Effector memory CD8-positive, alpha-beta T cell (primary cell): ENCODE measurements at regions not wholly inside any gene's neighbourhood (a gene's known extent, or its start where the extent isn't known, plus 50 kb on each side); places are given as distances from the start of the nearest gene placed in this dataset.

ENCODE experiments used
- ATAC-seq: fragments of 150-1000 bp; cut with Tn5 transposase; replicated peaks from 2 replicates; pipeline ENCODE4 v1.10.0; 2021; ENCODE audit warnings: mild to moderate bottlenecking, moderate library complexity
- DNase-seq, 3 experiments: peaks; one replicate each; pipeline ENCODE4 v3.0.0; 2021
- H3K27ac Mint-ChIP-seq, 2 donors: one replicate each; pipeline ENCODE4 v1.8.0; 2022; ENCODE audit warnings: mild to moderate bottlenecking in 2 of 2, mixed read lengths in 2 of 2, moderate library complexity in 2 of 2
- H3K27me3 Mint-ChIP-seq, 2 donors: one replicate each; pipeline ENCODE4 v1.8.0; 2022; ENCODE audit warnings: mixed read lengths in 2 of 2
- H3K36me3 Mint-ChIP-seq: one replicate; pipeline ENCODE4 v1.8.0; 2022; ENCODE audit warnings: mild to moderate bottlenecking, moderate library complexity, mixed read lengths; ENCODE audit not compliant: insufficient read depth
- H3K4me1 Mint-ChIP-seq, 2 donors: one replicate each; pipeline ENCODE4 v1.8.0; 2022; ENCODE audit warnings: low read depth in 2 of 2, mixed read lengths in 2 of 2
- H3K4me3 Mint-ChIP-seq, 2 donors: one replicate each; pipeline ENCODE4 v1.8.0; 2022; ENCODE audit warnings: mild to moderate bottlenecking in 2 of 2, mixed read lengths in 2 of 2, moderate library complexity in 2 of 2
- H3K9me3 Mint-ChIP-seq, 2 donors: one replicate each; pipeline ENCODE4 v1.8.0; 2022; ENCODE audit warnings: mixed read lengths in 2 of 2

DNA sequence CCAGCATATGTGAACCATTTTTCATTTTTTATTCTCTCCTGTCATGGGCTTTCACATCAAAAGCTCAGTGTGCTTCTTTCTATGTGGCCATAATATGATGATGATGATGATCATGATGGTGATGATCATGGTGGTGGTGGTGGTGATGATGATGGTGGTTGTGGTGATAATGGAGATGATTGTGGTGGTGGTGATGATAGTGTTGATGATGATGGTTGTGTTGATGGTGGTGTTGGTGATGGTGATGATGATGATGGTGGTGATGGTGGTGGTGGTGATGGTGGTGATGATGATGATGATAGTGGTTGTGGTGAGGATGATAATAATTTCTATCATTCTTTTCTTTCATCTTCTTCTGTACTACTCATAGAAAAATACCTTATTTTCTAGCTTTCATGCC, 413.1 kb upstream of the VSTM2A start:
- Mint-ChIP-seq H3K27me3 (no peaks in the 10 kb centered on the region), H3K4me1 (no peaks in the 10 kb centered on the region), H3K4me3 (no peak overlapping the region), H3K9me3 (peaks cover 12 to 16% of the 10 kb centered on the region in 2 donors), H3K36me3 (peaks cover 3% of the 10 kb centered on the region), H3K27ac (no peak overlapping the region)
- ATAC-seq (no peak), DNase-seq (no peak)

DNA sequence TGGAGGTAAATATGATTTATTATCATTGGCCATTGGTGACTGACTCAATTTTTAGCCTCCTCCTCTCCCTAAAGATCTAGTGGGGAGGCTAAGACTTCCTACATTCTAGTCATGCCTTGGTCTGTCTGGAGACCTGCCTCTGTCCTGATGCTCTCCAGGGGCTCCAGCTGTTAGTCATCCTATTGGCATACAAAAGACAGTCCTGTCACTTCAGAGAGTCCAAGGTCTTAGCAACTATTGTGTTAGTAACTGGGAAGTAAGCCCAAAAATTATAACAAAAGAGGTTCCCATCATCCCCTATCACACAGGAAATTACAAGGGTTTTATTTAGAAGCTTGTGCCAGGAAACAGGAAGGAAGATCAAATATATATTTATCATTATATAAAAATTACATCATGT, 400.6 kb upstream of the VSTM2A start:
- Mint-ChIP-seq H3K4me1 (no peaks in the 10 kb centered on the region), H3K36me3 (no peaks in the 10 kb centered on the region), H3K27me3 (no peaks in the 10 kb centered on the region), H3K27ac (no peak overlapping the region), H3K9me3 (peaks cover 11 to 32% of the 10 kb centered on the region in 2 donors), H3K4me3 (no peak overlapping the region)
- ATAC-seq (no peak), DNase-seq (no peak)

DNA sequence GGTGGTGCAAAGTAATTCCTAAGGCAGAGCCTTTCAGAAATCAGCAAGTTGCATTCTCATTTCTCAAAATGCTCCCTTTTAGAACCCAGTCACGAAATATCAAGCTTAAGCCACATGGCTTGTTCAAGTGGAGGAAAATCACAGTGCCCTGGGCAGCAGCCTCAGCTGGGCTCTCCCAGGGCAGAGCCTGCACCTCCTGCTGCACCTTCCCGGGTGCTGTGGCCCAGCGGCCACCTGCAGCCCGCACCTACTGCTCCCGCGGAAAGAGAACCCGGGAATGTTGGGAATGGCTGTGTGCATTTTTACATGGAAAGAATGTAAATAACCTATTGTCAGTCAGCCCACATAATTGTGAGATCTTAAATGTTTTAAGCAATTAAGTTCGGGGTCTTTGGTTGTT, 396.5 kb upstream of the VSTM2A start:
- DNase-seq, result no peak
- no peaks in the 10 kb centered on the region for H3K36me3 Mint-ChIP-seq
- no peaks in the 10 kb centered on the region for H3K4me1 Mint-ChIP-seq
- no peak overlapping the region for H3K4me3 Mint-ChIP-seq
- ATAC-seq, result no peak
- no peaks in the 10 kb centered on the region for H3K27me3 Mint-ChIP-seq
- peaks cover 7 to 34% of the 10 kb centered on the region in 2 donors for H3K9me3 Mint-ChIP-seq
- no peak overlapping the region for H3K27ac Mint-ChIP-seq

DNA sequence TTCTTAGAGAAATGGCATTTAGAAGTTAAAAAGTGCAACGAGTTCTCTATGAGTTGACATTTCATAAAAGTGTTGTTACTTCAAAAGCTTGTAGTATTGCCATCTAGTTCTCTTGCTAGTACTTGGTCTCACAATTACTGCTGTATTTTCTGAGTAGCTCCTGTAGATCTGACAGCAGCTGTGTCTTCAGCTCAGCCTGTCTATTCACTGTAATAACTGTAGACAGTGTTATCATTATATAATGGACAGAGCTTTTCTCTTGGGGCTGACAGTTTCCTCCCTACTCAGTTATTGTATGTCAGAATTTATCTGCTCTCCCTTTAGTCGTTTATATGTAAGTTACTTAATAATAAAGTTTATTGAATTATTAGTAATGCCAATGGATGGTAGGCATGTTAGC, 388.7 kb upstream of the VSTM2A start:
- peaks cover 10 to 31% of the 10 kb centered on the region in 2 donors for H3K9me3 Mint-ChIP-seq
- no peak for DNase-seq
- H3K27ac Mint-ChIP-seq, result no peak overlapping the region
- no peaks in the 10 kb centered on the region for H3K27me3 Mint-ChIP-seq
- H3K4me1 Mint-ChIP-seq, result no peaks in the 10 kb centered on the region
- ATAC-seq, result no peak
- no peak overlapping the region for H3K4me3 Mint-ChIP-seq
- H3K36me3 Mint-ChIP-seq, result no peaks in the 10 kb centered on the region

- no peak overlapping the region for H3K4me3 Mint-ChIP-seq
- peaks cover 3% of the 10 kb centered on the region for H3K36me3 Mint-ChIP-seq
- no peaks in the 10 kb centered on the region for H3K4me1 Mint-ChIP-seq
- H3K27ac Mint-ChIP-seq, result no peak overlapping the region
- peaks cover 4 to 22% of the 10 kb centered on the region in 2 donors for H3K9me3 Mint-ChIP-seq
- no peak for ATAC-seq
- DNase-seq, result no peak
- no peaks in the 10 kb centered on the region for H3K27me3 Mint-ChIP-seq
Observed at GRCh38 chr7:54159088-54159487, 383.1 kb upstream of the VSTM2A start.

GRCh38 chr7:54161621-54162020, 380.6 kb upstream of the VSTM2A start:
- H3K4me1 Mint-ChIP-seq, result no peaks in the 10 kb centered on the region
- ATAC-seq (no peak), DNase-seq (no peak)
- H3K27me3 Mint-ChIP-seq, result no peaks in the 10 kb centered on the region
- peaks cover 3% of the 10 kb centered on the region for H3K36me3 Mint-ChIP-seq
- H3K4me3 Mint-ChIP-seq, result no peak overlapping the region
- H3K9me3 Mint-ChIP-seq, result peaks cover 4 to 22% of the 10 kb centered on the region in 2 donors
- H3K27ac Mint-ChIP-seq, result no peak overlapping the region

- Mint-ChIP-seq H3K27me3 (no peaks in the 10 kb centered on the region), H3K27ac (no peak overlapping the region), H3K4me1 (no peaks in the 10 kb centered on the region), H3K9me3 (no peaks in the 10 kb centered on the region), H3K4me3 (no peak overlapping the region), H3K36me3 (no peaks in the 10 kb centered on the region)
- DNase-seq, result no peak
- ATAC-seq, result no peak
Observed at GRCh38 chr7:54166419-54166818, 375.8 kb upstream of the VSTM2A start.

GRCh38 chr7:54179321-54180029, 362.7 kb upstream of the VSTM2A start:
- no peaks in the 10 kb centered on the region for H3K27me3 Mint-ChIP-seq
- peaks cover 18 to 40% of the 10 kb centered on the region in 2 donors for H3K9me3 Mint-ChIP-seq
- no peaks in the 10 kb centered on the region for H3K4me1 Mint-ChIP-seq
- ATAC-seq (no peak), DNase-seq (no peak)
- no peak overlapping the region for H3K4me3 Mint-ChIP-seq
- no peaks in the 10 kb centered on the region for H3K36me3 Mint-ChIP-seq
- H3K27ac Mint-ChIP-seq, result no peak overlapping the region

DNA sequence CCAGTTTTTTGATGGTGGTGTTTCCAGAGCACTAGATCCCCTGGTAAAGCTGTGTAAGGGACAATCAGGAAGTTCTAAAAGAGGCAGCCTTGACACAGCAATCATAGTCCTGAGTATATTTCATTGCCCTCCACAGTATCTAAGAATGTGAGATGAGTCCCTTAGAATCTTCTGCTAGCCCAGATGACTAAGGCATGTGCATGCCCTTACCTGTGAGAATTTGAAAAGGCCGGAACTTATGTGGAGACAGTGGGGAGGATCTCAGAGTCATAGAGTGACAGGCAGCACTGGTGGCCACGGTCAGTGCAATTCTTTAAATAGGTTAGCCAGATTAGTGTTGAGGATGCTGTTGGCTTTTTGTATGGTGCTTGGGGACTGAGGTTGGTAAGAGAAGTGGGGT, 361.4 kb upstream of the VSTM2A start:
- H3K27ac Mint-ChIP-seq, result no peak overlapping the region
- peaks cover 18 to 40% of the 10 kb centered on the region in 2 donors for H3K9me3 Mint-ChIP-seq
- DNase-seq (no peak), ATAC-seq (no peak)
- no peaks in the 10 kb centered on the region for H3K27me3 Mint-ChIP-seq
- no peak overlapping the region for H3K4me3 Mint-ChIP-seq
- no peaks in the 10 kb centered on the region for H3K36me3 Mint-ChIP-seq
- no peaks in the 10 kb centered on the region for H3K4me1 Mint-ChIP-seq

- H3K9me3 Mint-ChIP-seq, result peaks cover 15 to 35% of the 10 kb centered on the region in 2 donors
- H3K4me3 Mint-ChIP-seq, result no peak overlapping the region
- DNase-seq (no peak), ATAC-seq (no peak)
- H3K36me3 Mint-ChIP-seq, result no peaks in the 10 kb centered on the region
- H3K27me3 Mint-ChIP-seq, result no peaks in the 10 kb centered on the region
- H3K27ac Mint-ChIP-seq, result no peak overlapping the region
- H3K4me1 Mint-ChIP-seq, result no peaks in the 10 kb centered on the region
Observed at GRCh38 chr7:54183055-54183454, 359.1 kb upstream of the VSTM2A start.

DNA sequence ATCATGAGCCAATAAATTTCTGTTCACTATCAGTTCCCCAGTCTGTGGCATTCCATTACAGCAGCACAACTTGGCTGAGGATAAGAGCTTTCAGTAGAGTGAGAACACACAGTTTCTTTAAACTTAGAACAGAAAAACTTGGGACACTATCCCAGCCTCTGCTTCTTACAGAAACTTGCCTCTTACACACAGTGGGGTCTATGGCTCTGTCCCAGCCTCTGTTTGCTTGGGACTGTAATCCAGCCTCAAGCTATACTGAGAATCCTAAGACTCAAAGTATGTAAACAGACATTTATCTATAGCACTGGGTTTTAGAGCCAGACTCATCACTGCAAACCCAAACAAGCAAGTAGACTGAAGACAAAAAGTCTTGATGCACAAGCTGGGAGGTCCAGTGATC, 355.8 kb upstream of the VSTM2A start:
- Mint-ChIP-seq H3K27ac (no peak overlapping the region), H3K4me1 (no peaks in the 10 kb centered on the region), H3K4me3 (no peak overlapping the region), H3K27me3 (no peaks in the 10 kb centered on the region), H3K36me3 (no peaks in the 10 kb centered on the region), H3K9me3 (peaks cover 21 to 25% of the 10 kb centered on the region in 2 donors)
- ATAC-seq, result no peak
- DNase-seq, result no peak

DNA sequence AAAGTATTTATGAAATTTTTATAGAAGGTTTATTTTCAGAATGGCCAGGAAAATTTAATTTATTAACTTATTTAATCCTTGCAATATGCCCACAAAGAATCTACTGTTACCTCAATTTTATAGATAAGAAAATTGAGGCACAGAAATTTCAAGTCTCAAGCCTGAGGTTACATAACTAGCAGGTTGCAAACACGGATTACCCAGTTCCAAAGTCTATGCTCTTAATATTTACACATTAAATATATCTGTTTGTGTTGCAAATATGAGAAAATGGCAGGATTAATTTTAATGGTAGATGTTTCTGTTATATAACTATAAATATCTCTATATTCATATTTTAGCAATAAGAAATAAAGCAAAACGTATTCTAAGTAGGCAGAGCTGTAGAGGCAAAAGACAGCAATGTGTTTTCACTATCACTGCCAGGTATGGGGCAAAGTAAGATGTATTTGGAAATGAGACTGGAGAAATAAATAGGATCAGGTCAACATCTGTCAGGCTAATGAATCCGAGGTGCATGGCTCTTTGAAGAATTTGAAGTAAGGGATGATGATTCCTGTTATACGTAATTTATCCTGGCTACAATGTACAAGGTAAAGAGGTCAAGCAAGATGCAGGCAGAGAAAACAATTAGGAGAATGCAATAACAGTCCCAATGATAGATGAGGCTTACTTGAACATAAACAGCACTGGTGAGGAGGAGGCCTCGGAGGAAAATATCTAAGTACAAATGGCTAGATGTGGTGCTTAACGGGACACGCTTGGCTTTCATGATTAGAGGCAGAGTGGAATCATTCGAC, 354.1 kb upstream of the VSTM2A start:
- no peak overlapping the region for H3K27ac Mint-ChIP-seq
- H3K36me3 Mint-ChIP-seq, result no peaks in the 10 kb centered on the region
- DNase-seq (no peak), ATAC-seq (no peak)
- no peaks in the 10 kb centered on the region for H3K27me3 Mint-ChIP-seq
- no peak overlapping the region for H3K4me3 Mint-ChIP-seq
- H3K4me1 Mint-ChIP-seq, result no peaks in the 10 kb centered on the region
- H3K9me3 Mint-ChIP-seq, result peaks cover 16 to 17% of the 10 kb centered on the region in 2 donors

GRCh38 chr7:54188843-54189242, 353.3 kb upstream of the VSTM2A start:
- DNase-seq (no peak), ATAC-seq (no peak)
- H3K9me3 Mint-ChIP-seq, result peaks cover 14% of the 10 kb centered on the region in 2 donors
- H3K27ac Mint-ChIP-seq, result no peak overlapping the region
- H3K27me3 Mint-ChIP-seq, result no peaks in the 10 kb centered on the region
- H3K36me3 Mint-ChIP-seq, result no peaks in the 10 kb centered on the region
- H3K4me3 Mint-ChIP-seq, result no peak overlapping the region
- H3K4me1 Mint-ChIP-seq, result no peaks in the 10 kb centered on the region

GRCh38 chr7:54189330-54189729, 352.8 kb upstream of the VSTM2A start:
- H3K9me3 Mint-ChIP-seq, result peaks cover 12 to 13% of the 10 kb centered on the region in 2 donors
- H3K36me3 Mint-ChIP-seq, result no peaks in the 10 kb centered on the region
- no peak for DNase-seq
- no peaks in the 10 kb centered on the region for H3K27me3 Mint-ChIP-seq
- ATAC-seq, result no peak
- no peaks in the 10 kb centered on the region for H3K4me1 Mint-ChIP-seq
- no peak overlapping the region for H3K27ac Mint-ChIP-seq
- H3K4me3 Mint-ChIP-seq, result no peak overlapping the region
